GM12875 (cell line): ENCODE measurements at regions not wholly inside any gene's neighbourhood (a gene's known extent, or its start where the extent isn't known, plus 50 kb on each side); places are given as distances from the start of the nearest gene placed in this dataset.
"Not testable (repeated sequence)": the region's sequence is repeated elsewhere in the genome, so short reads cannot be mapped to it uniquely, and the experiment has no call there.

ENCODE experiments used
- H3K4me3 ChIP-seq: one replicate; pipeline ENCODE4 v1.5.1; 2011; ENCODE audit warnings: low read depth, low read length, control low read depth
- CTCF ChIP-seq: IDR thresholded peaks from 2 replicates; pipeline ENCODE4 v1.5.1; 2011; ENCODE audit warnings: low read depth, mild to moderate bottlenecking, control low read depth, inconsistent platforms, low read length, moderate library complexity, borderline replicate concordance; ENCODE audit not compliant: insufficient read depth

- H3K4me3 ChIP-seq, result no peak overlapping the region
- TF ChIP-seq CTCF, result no peak
Observed at GRCh38 chrX:78822157-78822690, 74.7 kb downstream of the LPAR4 start.

GRCh38 chrX:78831523-78831922 lies 84.0 kb downstream of the LPAR4 start:
- no peak for TF ChIP-seq CTCF
- no peak overlapping the region for H3K4me3 ChIP-seq

GRCh38 chrX:78838709-78839108 lies 91.2 kb downstream of the LPAR4 start:
- no peak for TF ChIP-seq CTCF
- H3K4me3 ChIP-seq, result no peak overlapping the region

- TF ChIP-seq CTCF, result no peak
Observed at GRCh38 chrX:78839711-78840110, 92.2 kb downstream of the LPAR4 start.

GRCh38 chrX:78844218-78844617 lies 96.7 kb downstream of the LPAR4 start:
- H3K4me3 ChIP-seq, result not testable (repeated sequence)

More at GRCh38 chrX:78839711-78840110, 92.2 kb downstream of the LPAR4 start:
- no peak overlapping the region for H3K4me3 ChIP-seq

- not testable (repeated sequence) for H3K4me3 ChIP-seq
Observed at GRCh38 chrX:78881248-78881647, 63.9 kb upstream of the P2RY10 start.

- H3K4me3 ChIP-seq, result no peak overlapping the region
- TF ChIP-seq CTCF, result peak; percentile 18; the same call in 1 of the 2 replicates
Observed at GRCh38 chrX:78886550-78886949, 58.6 kb upstream of the P2RY10 start.
